ENCODE measurements at regions not wholly inside any gene's neighbourhood (a gene's known extent, or its start where the extent isn't known, plus 50 kb on each side); places are given as distances from the start of the nearest gene placed in this dataset.
"Not testable (repeated sequence)": the region's sequence is repeated elsewhere in the genome, so short reads cannot be mapped to it uniquely, and the experiment has no call there.

DNA sequence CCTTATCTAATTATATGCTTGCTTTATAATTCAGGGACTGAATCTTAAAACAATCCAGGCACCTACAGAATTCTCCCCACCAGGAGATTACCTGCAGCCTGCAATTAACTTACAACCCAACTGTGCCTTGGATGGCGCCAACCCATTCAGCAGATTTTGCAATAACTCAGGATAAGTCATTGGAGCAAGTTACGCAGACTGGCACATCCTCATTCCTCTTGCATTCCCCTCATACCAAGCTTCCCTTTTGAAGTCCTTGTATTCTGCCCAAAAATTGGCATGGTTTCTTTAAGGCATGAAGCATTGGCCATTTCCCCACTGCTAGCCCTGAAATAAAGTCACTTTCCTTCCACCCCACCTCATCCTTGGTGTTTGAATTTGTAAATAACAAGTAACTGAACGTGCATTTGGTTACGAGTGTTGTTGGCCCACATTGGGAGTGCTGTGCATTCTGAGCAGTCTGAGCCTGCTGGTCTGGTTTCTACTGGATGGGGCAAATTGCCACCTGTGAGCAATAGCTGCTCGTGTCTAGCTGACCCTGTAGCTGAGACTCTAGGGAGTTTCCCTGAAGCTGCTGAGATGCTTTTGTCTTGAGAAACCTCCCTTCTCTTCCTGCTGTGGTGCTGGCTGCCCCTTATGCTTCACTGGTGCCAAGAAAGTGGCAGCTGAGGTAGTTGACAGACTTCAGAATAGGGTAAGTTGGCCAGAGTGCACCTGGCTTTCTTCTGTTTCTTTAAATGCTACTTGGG lies 99.2 kb upstream of the SCAF11 start:
- no peak overlapping the region for H3K27ac ChIP-seq
- no peak overlapping the region for H3K4me3 ChIP-seq

- Histone ChIP-seq H3K4me3 (no peak overlapping the region), H3K27ac (no peak overlapping the region)
Observed at GRCh38 chr12:46087916-46088439, 97.6 kb upstream of the SCAF11 start.

GRCh38 chr12:46084666-46085631 lies 94.6 kb upstream of the SCAF11 start:
- no peak overlapping the region for H3K27ac ChIP-seq
- no peak overlapping the region for H3K4me3 ChIP-seq

DNA sequence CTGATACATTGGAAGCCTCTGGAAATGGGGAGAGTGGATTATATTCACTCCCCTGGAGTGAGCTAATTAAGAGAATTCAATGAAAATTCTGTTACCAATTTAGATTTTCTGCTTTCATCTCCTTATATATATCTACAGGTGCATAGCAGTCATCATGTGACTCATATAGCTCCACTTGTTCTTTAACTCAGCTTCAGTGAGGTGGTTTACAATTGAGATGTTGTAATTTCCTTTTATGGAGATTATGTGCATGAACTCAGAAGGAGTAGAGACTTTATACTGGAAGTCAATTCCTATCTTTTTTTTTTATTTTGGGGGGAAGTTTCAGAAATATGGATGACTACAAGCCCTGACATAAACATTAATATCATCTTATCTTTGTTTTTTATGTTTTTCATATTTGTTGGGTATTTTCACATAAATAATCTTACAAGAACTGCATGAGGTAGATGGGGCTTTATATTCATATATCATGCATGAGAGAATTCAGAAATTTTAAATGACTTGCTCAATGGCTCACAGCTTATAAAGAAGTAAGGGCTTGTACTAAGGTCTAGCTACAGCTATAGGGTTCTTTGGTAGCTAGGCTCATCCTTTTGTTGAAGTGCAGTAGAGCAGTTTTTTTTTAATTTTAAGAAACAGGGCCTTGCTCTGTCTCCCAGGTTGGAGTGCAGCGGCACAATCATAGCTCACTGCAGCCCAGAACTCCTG lies 92.3 kb upstream of the SCAF11 start:
- Histone ChIP-seq H3K27ac (no peak overlapping the region), H3K4me3 (no peak overlapping the region)

DNA sequence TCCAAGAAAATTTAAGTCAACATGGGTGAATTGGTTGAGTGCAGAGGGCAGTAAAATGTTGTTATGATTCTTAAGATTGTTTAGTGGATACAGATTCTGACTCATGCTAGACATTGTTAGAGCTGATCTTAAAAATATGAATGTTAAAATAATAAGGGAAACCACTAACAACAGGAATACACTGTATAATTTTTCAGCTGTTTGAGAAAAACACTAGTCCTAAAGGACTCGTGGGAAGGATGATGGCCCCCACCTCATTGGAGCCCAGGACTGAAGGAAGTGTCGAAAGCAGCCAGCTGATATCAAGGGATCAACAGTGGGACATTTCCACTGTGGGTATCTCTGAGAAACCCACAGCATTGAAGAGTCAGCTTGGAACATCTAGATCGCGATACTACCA lies 82.9 kb upstream of the SCAF11 start:
- H3K27ac ChIP-seq = no peak overlapping the region
- no peak overlapping the region for H3K4me3 ChIP-seq

DNA sequence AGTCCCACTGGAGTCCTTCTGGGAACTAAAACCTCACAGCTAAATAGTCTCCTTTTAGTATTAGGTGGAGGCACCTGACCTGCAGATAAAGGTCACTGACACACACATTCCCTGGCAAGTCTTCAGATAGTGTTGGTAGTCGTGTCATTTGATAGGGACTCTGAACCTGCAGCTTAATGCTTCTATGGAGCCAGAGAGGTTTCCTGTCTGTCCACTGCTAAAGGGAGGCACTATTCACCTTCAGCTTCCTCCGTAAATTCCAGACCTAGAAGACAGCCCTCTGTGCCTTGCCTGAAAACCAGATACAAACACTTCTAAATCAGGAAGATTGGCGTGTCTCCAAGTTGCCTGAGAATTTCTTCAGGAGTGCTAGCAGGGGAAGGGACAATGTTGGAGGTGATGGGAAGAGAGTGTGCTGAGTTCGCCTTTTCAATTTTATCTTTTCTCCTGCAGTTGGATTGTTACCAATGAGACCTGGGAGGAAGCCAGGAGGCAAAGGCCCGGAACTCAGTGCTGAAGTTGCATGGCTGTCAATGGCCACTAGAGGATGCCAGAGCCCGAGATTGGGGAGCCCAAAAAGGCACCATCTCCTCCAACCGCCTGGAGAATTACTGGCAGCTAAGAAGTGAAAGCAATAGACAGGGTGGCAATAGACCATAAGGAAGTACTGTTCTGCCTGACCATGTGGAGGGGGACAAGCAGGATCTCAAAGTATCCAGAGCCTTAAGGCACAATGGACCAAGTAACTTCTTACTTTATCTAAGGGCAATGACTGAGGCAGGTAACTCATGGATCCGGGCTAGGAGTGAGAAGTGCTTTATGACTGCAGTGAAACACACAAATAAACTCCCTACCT lies 81.6 kb upstream of the SCAF11 start:
- Histone ChIP-seq H3K4me3 (no peak overlapping the region), H3K27ac (no peak overlapping the region)

DNA sequence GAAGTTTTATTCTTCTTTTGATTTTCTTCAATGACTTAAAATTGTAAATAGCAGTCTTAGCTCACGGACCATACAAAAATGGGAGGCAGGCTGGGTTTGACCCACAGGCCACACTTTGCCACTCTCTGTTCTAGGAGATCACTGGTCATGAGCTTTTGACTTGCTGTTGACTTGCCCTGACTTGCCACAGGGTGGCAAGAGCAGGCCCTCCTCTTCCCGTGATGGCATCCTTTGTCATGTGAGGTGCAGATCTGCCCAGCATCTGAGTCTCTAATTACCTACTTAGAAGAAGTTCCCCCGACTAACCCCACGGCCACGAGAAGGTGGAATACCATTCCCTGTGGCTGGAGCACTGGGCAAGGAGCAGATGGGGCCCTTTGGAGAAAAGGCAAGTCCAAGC lies 81.0 kb upstream of the SCAF11 start:
- H3K27ac ChIP-seq = no peak overlapping the region
- no peak overlapping the region for H3K4me3 ChIP-seq

GRCh38 chr12:46067094-46067493 lies 76.7 kb upstream of the SCAF11 start:
- Histone ChIP-seq H3K27ac (no peak overlapping the region), H3K4me3 (no peak overlapping the region)

GRCh38 chr12:46065412-46066166 lies 75.2 kb upstream of the SCAF11 start:
- H3K27ac ChIP-seq = no peak overlapping the region
- no peak overlapping the region for H3K4me3 ChIP-seq

DNA sequence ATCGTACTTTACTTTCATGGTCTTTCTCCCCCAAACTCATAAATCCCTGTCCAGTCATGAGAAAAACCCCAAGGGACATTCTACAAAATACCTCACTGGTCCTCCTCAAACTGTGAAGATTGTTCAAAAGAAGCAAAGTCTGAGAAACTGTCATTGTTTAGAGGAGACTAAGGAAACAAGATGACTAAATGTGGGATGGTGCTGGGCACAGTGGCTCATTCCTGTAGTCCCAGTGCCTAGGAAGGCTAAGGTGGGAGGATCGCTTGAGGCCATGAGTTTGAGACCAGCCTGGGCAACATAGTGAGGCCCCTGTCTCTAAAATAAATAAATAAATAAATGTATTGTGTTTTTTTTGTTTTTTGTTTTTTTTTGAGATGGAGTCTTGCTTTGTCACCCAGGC lies 74.2 kb upstream of the SCAF11 start:
- no peak overlapping the region for H3K4me3 ChIP-seq
- H3K27ac ChIP-seq = no peak overlapping the region

DNA sequence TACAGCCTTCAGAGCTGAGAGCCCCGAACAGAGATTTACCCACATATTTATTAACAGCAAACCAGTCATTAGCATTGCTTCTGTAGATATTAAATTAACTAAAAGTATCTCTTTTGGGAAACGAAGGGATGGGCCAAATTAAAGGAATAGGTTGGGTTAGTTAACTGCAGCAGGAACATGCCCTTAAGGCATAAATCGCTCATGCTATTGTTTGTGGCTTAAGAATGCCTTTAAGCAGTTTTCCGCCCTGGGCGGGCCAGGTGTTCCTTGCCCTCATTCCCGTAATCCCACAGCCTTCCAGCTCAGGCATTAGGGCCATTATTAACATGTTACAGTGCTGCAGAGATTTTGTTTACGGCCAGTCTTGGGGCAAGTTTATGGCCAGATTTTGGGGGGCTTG lies 68.3 kb upstream of the SCAF11 start:
- not testable (repeated sequence) for H3K27ac ChIP-seq, H3K4me3 ChIP-seq

DNA sequence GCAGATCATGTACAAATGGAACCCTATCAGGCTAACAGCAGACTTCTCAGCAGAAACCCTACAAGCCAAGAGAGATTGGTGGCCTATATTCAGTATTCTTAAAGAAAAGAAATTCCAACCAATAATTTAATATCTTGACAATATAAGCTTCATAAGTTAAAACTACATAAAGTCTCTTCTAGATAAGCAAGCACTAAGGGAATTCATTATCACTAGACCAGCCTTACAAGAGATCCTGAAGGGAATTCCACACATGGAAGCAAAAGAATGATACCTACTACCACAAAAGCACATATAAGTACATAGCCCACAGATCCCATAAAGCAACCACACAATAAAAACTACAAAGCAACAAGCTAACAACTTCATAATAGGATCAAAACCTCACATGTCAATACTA lies 60.4 kb upstream of the SCAF11 start:
- Histone ChIP-seq H3K27ac (no peak overlapping the region), H3K4me3 (no peak overlapping the region)

DNA sequence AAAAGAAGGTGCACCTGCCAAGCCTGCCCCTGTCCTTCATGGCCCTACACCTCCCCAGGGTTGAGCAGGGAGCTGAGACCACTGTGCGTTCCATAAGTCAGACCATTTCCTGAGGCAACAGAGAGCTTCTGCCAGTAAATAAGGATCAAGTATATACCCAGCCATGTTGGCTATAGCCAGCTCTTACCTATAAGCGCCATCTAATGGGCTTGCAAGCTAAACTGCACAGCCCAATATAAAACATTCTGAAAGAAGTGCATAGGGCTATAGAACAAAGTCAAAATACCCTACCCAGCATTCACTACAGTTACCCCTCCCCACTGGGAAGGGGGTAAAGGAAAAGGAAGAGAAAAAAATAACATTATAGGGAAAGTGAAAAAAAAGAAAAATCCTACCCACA lies 59.3 kb upstream of the SCAF11 start:
- Histone ChIP-seq H3K4me3 (no peak overlapping the region), H3K27ac (no peak overlapping the region)

- H3K27ac ChIP-seq = no peak overlapping the region
- no peak overlapping the region for H3K4me3 ChIP-seq
Observed at GRCh38 chr12:46046436-46046835, 56.1 kb upstream of the SCAF11 start.

GRCh38 chr12:46043972-46044520 lies 53.7 kb upstream of the SCAF11 start:
- H3K27ac ChIP-seq = no peak overlapping the region
- H3K4me3 ChIP-seq = no peak overlapping the region
